ENCODE measurements at regions not wholly inside any gene's neighbourhood (a gene's known extent, or its start where the extent isn't known, plus 50 kb on each side); places are given as distances from the start of the nearest gene placed in this dataset.
A peak's percentile ranks its signal among the peaks of the same experiment; 100 is the strongest.
"Not testable (repeated sequence)": the region's sequence is repeated elsewhere in the genome, so short reads cannot be mapped to it uniquely, and the experiment has no call there.

- peaks cover 49% of the 10 kb centered on the region for H3K4me1 ChIP-seq (ENCODE audit: control insufficient read depth, insufficient read depth, low read length)
- no peaks in the 10 kb centered on the region for H3K9me3 ChIP-seq (replicated peaks; ENCODE audit: control insufficient read depth, low read depth, low read length)
- no peak overlapping the region for H3K27ac ChIP-seq (ENCODE audit: low read length)
- H3K27me3 ChIP-seq (ENCODE audit: control insufficient read depth, insufficient read depth, low read length), result peaks cover 7% of the 10 kb centered on the region
- 65% methylated on average over 8 of the region's 8 CpGs for WGBS (ENCODE audit: insufficient coverage)
- no peak overlapping the region for H3K4me3 ChIP-seq (ENCODE audit: low read length)
- H3K36me3 ChIP-seq (ENCODE audit: control insufficient read depth, insufficient read depth, low read length), result no peaks in the 10 kb centered on the region
- no peak for DNase-seq
Measured at GRCh38 chr12:5096241-5096924, 52.7 kb downstream of the KCNA5 start.

GRCh38 chr12:5097786-5098185 lies 54.1 kb downstream of the KCNA5 start:
- H3K4me1 ChIP-seq (ENCODE audit: control insufficient read depth, insufficient read depth, low read length), result peaks cover 51% of the 10 kb centered on the region
- DNase-seq, result no peak
- H3K4me3 ChIP-seq (ENCODE audit: low read length), result no peak overlapping the region
- WGBS (ENCODE audit: insufficient coverage), result 71% methylated on average over 1 of the region's 6 CpGs
- peaks cover 7% of the 10 kb centered on the region for H3K27me3 ChIP-seq (ENCODE audit: control insufficient read depth, insufficient read depth, low read length)
- no peak overlapping the region for H3K27ac ChIP-seq (ENCODE audit: low read length)
- H3K36me3 ChIP-seq (ENCODE audit: control insufficient read depth, insufficient read depth, low read length), result no peaks in the 10 kb centered on the region
- no peaks in the 10 kb centered on the region for H3K9me3 ChIP-seq (replicated peaks; ENCODE audit: control insufficient read depth, low read depth, low read length)

- no peak overlapping the region for H3K4me3 ChIP-seq (ENCODE audit: low read length)
- peaks cover 51% of the 10 kb centered on the region for H3K4me1 ChIP-seq (ENCODE audit: control insufficient read depth, insufficient read depth, low read length)
- H3K36me3 ChIP-seq (ENCODE audit: control insufficient read depth, insufficient read depth, low read length), result no peaks in the 10 kb centered on the region
- H3K9me3 ChIP-seq (replicated peaks; ENCODE audit: control insufficient read depth, low read depth, low read length), result no peaks in the 10 kb centered on the region
- H3K27me3 ChIP-seq (ENCODE audit: control insufficient read depth, insufficient read depth, low read length), result peaks cover 7% of the 10 kb centered on the region
- WGBS (ENCODE audit: insufficient coverage), result 76% methylated on average over 13 of the region's 13 CpGs
- peak overlapping the region; percentile 54 for H3K27ac ChIP-seq (ENCODE audit: low read length)
- no peak for DNase-seq
Measured at GRCh38 chr12:5099136-5099535, 55.5 kb downstream of the KCNA5 start.

- Histone ChIP-seq H3K36me3 (ENCODE audit: control insufficient read depth, insufficient read depth, low read length) (no peaks in the 10 kb centered on the region), H3K27me3 (ENCODE audit: control insufficient read depth, insufficient read depth, low read length) (peaks cover 7% of the 10 kb centered on the region), H3K4me1 (ENCODE audit: control insufficient read depth, insufficient read depth, low read length) (peaks cover 51% of the 10 kb centered on the region), H3K27ac (ENCODE audit: low read length) (peak overlapping the region; percentile 54), H3K9me3 (replicated peaks; ENCODE audit: control insufficient read depth, low read depth, low read length) (no peaks in the 10 kb centered on the region), H3K4me3 (ENCODE audit: low read length) (no peak overlapping the region)
- DNase-seq, result peak; percentile 63
- WGBS (ENCODE audit: insufficient coverage), result 60% methylated on average over 6 of the region's 7 CpGs
Measured at GRCh38 chr12:5099591-5099990, 55.9 kb downstream of the KCNA5 start.

- no peak for DNase-seq
- Histone ChIP-seq H3K36me3 (ENCODE audit: control insufficient read depth, insufficient read depth, low read length) (no peaks in the 10 kb centered on the region), H3K27me3 (ENCODE audit: control insufficient read depth, insufficient read depth, low read length) (peaks cover 3% of the 10 kb centered on the region), H3K4me3 (ENCODE audit: low read length) (no peak overlapping the region), H3K27ac (ENCODE audit: low read length) (no peak overlapping the region), H3K4me1 (ENCODE audit: control insufficient read depth, insufficient read depth, low read length) (peaks cover 37% of the 10 kb centered on the region), H3K9me3 (replicated peaks; ENCODE audit: control insufficient read depth, low read depth, low read length) (no peaks in the 10 kb centered on the region)
- 83% methylated on average over 3 of the region's 3 CpGs for WGBS (ENCODE audit: insufficient coverage)
Measured at GRCh38 chr12:5101686-5102085, 58.0 kb downstream of the KCNA5 start.

GRCh38 chr12:5102261-5102789 lies 58.6 kb downstream of the KCNA5 start:
- peaks cover 3% of the 10 kb centered on the region for H3K27me3 ChIP-seq (ENCODE audit: control insufficient read depth, insufficient read depth, low read length)
- no peak for DNase-seq
- H3K27ac ChIP-seq (ENCODE audit: low read length), result no peak overlapping the region
- peaks cover 34% of the 10 kb centered on the region for H3K4me1 ChIP-seq (ENCODE audit: control insufficient read depth, insufficient read depth, low read length)
- H3K36me3 ChIP-seq (ENCODE audit: control insufficient read depth, insufficient read depth, low read length), result no peaks in the 10 kb centered on the region
- H3K9me3 ChIP-seq (replicated peaks; ENCODE audit: control insufficient read depth, low read depth, low read length), result no peaks in the 10 kb centered on the region
- H3K4me3 ChIP-seq (ENCODE audit: low read length), result no peak overlapping the region
- 100% methylated on average over 1 of the region's 5 CpGs for WGBS (ENCODE audit: insufficient coverage)

GRCh38 chr12:5102806-5103205 lies 59.1 kb downstream of the KCNA5 start:
- H3K36me3 ChIP-seq (ENCODE audit: control insufficient read depth, insufficient read depth, low read length), result no peaks in the 10 kb centered on the region
- peaks cover 30% of the 10 kb centered on the region for H3K4me1 ChIP-seq (ENCODE audit: control insufficient read depth, insufficient read depth, low read length)
- H3K27ac ChIP-seq (ENCODE audit: low read length), result no peak overlapping the region
- no peaks in the 10 kb centered on the region for H3K9me3 ChIP-seq (replicated peaks; ENCODE audit: control insufficient read depth, low read depth, low read length)
- WGBS (ENCODE audit: insufficient coverage), result no CpG with 5 or more reads among the region's 1 CpG
- H3K4me3 ChIP-seq (ENCODE audit: low read length), result no peak overlapping the region
- H3K27me3 ChIP-seq (ENCODE audit: control insufficient read depth, insufficient read depth, low read length), result peaks cover 3% of the 10 kb centered on the region
- no peak for DNase-seq

- Histone ChIP-seq H3K4me1 (ENCODE audit: control insufficient read depth, insufficient read depth, low read length) (peaks cover 9% of the 10 kb centered on the region), H3K27ac (ENCODE audit: low read length) (no peak overlapping the region), H3K4me3 (ENCODE audit: low read length) (no peak overlapping the region), H3K27me3 (ENCODE audit: control insufficient read depth, insufficient read depth, low read length) (no peaks in the 10 kb centered on the region), H3K9me3 (replicated peaks; ENCODE audit: control insufficient read depth, low read depth, low read length) (no peaks in the 10 kb centered on the region), H3K36me3 (ENCODE audit: control insufficient read depth, insufficient read depth, low read length) (no peaks in the 10 kb centered on the region)
- WGBS (ENCODE audit: insufficient coverage), result no CpG with 5 or more reads among the region's 1 CpG
- DNase-seq, result no peak
Measured at GRCh38 chr12:5110345-5110744, 66.7 kb downstream of the KCNA5 start.

- Histone ChIP-seq H3K9me3 (replicated peaks; ENCODE audit: control insufficient read depth, low read depth, low read length) (no peaks in the 10 kb centered on the region), H3K27me3 (ENCODE audit: control insufficient read depth, insufficient read depth, low read length) (no peaks in the 10 kb centered on the region), H3K4me1 (ENCODE audit: control insufficient read depth, insufficient read depth, low read length) (peaks cover 9% of the 10 kb centered on the region), H3K4me3 (ENCODE audit: low read length) (no peak overlapping the region), H3K27ac (ENCODE audit: low read length) (no peak overlapping the region), H3K36me3 (ENCODE audit: control insufficient read depth, insufficient read depth, low read length) (no peaks in the 10 kb centered on the region)
- no peak for DNase-seq
- 55% methylated on average over 5 of the region's 7 CpGs for WGBS (ENCODE audit: insufficient coverage)
Measured at GRCh38 chr12:5114436-5114835, 70.8 kb downstream of the KCNA5 start.

- not testable (repeated sequence) for H3K36me3 ChIP-seq (ENCODE audit: control insufficient read depth, insufficient read depth, low read length); H3K27ac ChIP-seq (ENCODE audit: low read length); H3K4me1 ChIP-seq (ENCODE audit: control insufficient read depth, insufficient read depth, low read length); H3K4me3 ChIP-seq (ENCODE audit: low read length); DNase-seq; H3K27me3 ChIP-seq (ENCODE audit: control insufficient read depth, insufficient read depth, low read length); H3K9me3 ChIP-seq (replicated peaks; ENCODE audit: control insufficient read depth, low read depth, low read length)
- no CpG with 5 or more reads among the region's 20 CpGs for WGBS (ENCODE audit: insufficient coverage)
Measured at GRCh38 chr12:5121784-5122183, 78.1 kb downstream of the KCNA5 start.

Measured in muscle of leg (tissue), 3 donors.